Embryonic facial prominence (tissue), 1 donor: ENCODE measurements at regions not wholly inside any gene's neighbourhood (a gene's known extent, or its start where the extent isn't known, plus 50 kb on each side); places are given as distances from the start of the nearest gene placed in this dataset.
"Not testable (repeated sequence)": the region's sequence is repeated elsewhere in the genome, so short reads cannot be mapped to it uniquely, and the experiment has no call there.

Experiments
- DNase-seq: peaks from one replicate; pipeline ENCODE4 v3.0.0-alpha.2; 2016; ENCODE audit errors: extremely low spot score

- DNase-seq: no peak
Observed at GRCh38 chr11:26839911-26840698, 118.2 kb upstream of the SLC5A12 start.

DNA sequence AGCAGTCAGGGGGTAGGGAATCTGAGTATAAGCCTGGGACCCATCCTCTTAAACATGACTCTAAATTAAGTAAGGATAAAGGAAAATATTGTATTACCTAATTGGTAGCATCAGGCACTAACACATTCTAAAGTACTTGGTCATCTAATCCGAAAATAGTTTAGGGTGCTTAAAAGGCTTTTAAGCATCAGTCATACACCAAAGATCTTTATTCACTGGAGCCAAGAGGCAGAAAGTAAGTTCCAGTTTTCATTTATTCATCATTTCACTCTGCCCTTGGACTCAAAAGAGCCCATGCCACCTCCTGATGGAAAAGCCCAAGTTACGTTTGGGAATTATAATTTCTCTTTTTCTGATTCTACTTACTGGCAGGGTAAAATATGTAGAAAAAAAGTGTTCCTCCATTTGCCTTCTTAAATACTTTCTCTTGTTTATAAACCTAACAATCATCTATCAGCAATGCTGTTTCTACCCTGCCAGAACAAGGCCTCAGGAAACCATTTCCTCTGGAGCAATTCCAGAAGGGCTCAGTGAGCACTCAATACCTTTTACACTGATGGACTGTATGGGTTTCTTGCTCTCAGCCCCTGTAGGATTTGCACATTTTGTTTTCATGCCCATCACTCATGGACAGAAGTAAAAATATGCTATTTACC lies 120.1 kb upstream of the SLC5A12 start:
- no peak for DNase-seq

- DNase-seq: peak; percentile 39
Observed at GRCh38 chr11:26842478-26843282, 120.8 kb upstream of the SLC5A12 start.

DNA sequence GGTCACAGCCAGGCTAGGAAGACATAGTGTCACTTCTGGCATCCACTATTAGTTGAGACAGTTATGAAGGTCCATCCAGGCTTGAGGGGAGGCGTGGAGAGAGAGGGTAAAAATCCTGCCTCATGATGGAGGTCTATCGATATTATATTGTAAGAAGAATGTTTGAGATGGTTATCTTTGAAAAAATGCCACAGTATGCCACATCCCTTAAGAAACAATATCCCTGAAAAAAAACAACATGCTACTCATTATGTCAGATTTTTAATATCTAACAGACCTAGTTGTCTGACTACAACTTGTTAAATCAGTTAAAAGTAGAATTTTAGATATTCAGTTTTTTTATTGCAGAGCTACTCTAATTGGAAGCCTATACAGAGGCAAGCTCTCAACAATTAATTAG lies 121.7 kb upstream of the SLC5A12 start:
- no peak for DNase-seq

GRCh38 chr11:26844963-26845362 lies 123.1 kb upstream of the SLC5A12 start:
- no peak for DNase-seq

DNA sequence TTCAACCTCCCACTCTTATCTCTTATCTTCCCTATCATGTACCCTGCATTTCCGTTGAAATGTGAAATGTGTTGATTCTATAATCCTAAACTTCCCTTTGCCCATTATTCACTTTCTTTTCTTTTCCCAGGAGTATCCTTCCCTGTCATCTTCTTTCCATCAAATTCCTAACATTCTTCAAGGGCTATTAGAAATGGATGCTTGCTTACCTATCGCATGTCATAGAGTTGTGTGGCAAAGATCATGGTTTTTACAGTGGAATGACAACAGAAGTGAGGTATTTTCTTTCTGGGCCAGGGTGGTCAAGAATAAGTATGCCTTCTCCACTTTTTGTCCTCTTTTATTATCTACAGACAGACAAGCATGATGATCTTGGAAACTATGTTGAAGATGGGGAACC lies 124.4 kb upstream of the SLC5A12 start:
- DNase-seq: no peak

GRCh38 chr11:26847459-26847858 lies 125.6 kb upstream of the SLC5A12 start:
- no peak for DNase-seq

DNA sequence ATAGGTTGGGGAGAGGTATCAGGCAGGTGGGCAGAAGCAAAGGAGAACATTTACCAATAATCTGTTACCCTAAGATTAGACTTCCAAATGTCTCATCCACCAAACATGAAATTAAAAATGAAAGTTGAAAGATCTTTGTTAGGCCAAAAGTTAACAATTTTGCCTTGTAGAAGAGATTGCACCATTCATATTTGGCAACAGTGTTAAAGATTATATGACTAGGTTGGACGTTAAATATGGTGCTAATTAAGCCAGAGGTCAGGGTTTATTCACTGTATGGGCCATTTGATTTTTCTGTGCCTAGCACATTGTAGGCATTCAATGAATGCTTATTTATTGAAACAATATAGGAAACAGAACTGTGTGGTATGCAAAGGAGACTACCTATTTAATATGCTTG lies 126.1 kb upstream of the SLC5A12 start:
- DNase-seq: no peak

DNA sequence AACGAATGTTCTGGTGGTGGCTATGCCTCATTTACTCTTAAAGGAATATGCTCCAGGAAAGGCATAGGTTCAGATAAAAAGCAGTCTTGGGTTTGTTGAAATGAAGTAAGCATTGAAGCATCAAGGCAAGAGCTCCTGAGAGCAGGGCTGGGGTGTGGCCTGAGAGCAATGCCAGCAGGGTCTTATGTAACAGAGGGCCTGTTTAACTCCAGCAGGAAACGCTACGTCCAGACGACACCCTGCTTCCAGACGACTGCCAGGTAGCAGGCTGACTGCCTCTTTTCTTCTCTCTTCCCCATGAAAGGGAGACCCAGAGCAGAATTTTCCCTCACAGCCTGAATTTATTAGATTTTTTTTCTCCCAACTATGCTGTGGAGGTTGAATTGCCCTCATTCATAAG lies 127.2 kb upstream of the SLC5A12 start:
- DNase-seq: no peak

- DNase-seq: no peak
Observed at GRCh38 chr11:26851291-26851690, 129.4 kb upstream of the SLC5A12 start.

DNA sequence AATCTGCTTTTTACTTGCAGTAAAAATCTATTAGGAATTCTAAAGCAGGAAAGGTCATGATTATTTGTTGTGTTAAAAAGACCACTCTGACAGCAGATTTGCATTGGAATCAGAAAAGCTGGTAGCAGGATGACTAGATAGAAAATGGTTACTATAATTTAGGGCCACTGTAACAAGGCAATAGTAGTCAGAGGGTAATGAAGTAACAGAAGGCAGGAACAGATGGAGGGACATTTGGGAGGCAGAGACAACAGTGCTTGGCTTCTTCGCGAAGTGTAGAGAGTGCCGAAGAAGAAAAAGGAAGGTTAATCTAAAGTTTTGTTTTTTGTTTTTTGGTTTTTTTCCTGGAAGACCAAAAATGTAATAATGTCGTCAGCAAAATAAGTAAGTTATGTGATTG lies 129.8 kb upstream of the SLC5A12 start:
- DNase-seq: no peak

GRCh38 chr11:26858098-26858497 lies 135.8 kb upstream of the FIBIN start:
- DNase-seq: no peak

DNA sequence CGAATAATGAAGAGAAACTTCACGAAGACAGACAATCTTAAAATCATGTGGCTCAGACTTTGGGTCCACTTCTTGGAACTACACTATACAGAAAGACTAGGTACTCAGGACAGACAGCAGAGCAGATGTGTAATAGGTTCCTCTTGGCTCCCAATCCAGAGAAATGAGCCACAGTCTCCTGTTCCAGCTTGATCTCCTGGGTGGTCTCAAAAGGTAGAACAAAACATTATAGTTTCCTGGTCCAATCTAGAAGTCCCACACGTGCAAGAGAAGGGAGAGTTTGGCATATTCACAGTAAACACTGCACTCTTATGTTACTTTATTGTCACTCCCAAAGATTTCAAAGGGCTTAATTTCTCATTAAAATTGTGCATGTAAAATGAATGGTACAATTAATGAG lies 134.5 kb upstream of the FIBIN start:
- DNase-seq: no peak

DNA sequence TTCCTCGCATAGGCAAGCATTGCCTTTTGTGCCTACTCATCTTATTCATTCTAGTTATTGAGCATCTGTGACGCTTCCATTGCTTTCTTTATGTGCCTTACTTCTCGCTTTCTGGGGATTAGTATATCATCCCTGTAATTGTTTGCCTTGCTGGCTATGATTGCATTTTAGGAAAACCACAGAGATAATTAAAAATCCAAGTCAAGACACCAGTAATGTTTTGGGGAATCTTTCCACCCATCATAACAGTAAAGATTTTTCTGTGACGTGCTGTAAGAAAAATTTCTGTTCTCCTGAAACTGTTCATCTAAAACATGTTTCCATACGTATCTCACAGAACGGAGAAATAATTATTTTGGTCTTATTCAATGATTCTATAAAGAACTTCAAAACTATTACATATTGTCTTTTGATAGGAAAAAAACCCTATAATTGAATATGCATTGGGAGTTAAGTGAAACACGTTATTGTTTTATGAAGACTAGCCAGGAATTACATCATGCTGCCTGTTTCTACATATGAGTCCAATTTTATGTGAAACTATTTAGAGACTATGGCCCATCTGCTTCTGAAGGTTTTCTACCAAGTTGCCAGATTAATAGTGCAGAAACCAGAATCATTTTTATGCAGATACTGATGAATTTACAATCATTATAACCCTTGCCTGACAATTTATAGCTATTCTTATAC lies 133.7 kb upstream of the FIBIN start:
- DNase-seq: peak; percentile 58

- no peak for DNase-seq
Observed at GRCh38 chr11:26860895-26861294, 133.0 kb upstream of the FIBIN start.

GRCh38 chr11:26862801-26863200 lies 131.1 kb upstream of the FIBIN start:
- DNase-seq: no peak

GRCh38 chr11:26865703-26866102 lies 128.2 kb upstream of the FIBIN start:
- no peak for DNase-seq

DNA sequence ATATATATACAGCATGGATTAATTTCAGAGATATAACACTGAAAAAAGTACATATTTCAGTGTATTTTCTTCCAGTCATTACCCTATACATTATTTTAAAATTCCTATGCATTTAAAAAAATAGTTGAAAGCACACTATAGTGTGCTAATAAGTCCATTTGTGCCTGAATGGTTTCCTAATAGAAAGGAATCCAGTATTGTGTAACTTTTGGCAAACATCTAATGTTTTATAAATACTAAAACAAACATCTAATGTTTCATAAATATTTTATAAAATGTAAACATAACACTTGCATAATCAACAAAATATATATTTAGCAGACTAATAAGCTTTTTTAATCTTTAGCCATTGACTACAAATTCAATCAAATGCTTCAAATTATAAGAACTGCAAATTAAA lies 126.6 kb upstream of the FIBIN start:
- DNase-seq: no peak

DNA sequence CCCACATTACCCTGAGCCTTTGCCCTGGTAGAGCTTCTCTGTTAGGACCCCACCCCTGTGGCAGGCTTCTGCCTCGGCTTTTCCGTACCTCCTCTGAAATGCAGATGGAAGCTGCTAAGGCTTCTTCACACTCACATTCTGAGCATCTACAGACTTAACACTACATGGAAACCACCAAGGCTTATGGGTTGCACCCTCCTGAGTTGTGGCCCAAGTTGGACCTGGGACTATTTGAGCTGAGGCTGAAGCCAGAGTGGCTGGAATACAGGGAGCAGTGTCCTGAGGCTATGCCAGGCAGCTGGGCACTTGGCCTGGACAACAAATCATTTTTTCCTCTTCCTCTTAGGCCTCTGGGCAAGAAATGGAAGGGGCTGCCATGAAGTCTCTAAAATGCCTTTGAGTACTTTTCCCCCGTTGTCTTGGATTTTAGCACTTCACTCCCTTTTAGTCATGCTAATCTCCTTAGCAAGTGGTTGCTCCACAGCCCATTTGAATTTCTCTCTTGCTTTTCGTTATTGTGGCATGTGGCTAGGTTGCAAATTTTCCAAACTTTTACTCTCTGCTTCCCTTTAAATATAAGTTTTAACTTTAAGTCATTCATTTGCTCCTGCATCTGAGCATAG lies 114.8 kb upstream of the FIBIN start:
- no peak for DNase-seq

DNA sequence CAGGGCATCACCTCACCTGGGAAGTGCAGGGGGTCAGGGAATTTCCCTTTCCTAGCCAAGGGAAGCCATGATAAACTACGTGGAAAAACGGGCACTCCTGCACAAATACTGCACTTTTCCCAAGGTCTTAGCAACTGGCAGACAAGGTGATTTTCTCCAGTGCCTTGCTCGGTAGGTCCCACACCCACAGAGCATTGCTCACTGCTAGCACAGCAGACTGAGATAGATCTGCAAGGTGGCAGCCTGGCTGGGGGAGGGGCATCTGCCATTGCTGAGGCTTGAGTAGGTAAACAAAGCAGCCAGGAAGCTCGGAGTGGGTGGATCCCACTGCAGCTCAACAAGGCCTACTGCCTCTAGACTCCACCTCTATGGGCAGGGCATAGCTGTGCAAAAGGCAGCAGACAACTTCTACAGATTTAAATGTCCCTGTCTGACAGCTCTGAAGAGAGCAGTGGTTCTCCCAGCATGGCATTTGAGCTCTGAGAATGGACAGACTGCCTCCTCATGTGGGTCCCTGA lies 111.5 kb upstream of the FIBIN start:
- DNase-seq: not testable (repeated sequence)

DNA sequence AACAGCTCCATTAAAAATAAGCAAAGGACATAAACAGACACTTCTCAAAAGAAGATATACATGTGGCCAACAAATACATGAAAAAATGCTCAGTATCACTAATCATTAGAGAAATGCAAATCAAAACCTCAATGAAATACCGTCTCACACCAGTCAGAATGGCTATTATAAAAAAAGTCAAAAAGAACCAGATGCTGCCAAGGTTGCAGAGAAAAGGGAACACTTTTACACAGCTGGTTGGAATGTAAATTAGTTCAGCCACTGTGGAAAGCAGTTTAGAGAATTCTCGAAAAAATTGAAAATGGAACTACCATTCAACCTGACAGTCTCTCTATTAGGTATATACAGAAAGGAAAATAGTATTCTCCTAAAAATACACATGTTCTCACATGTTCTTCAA lies 102.4 kb upstream of the FIBIN start:
- no peak for DNase-seq
